Endothelial cell of hepatic sinusoid (primary cell): ENCODE measurements at regions not wholly inside any gene's neighbourhood (a gene's known extent, or its start where the extent isn't known, plus 50 kb on each side); places are given as distances from the start of the nearest gene placed in this dataset.

Source experiments
- in situ Hi-C: cut with HindIII; loops from 2 replicates; pipeline ENCODE4 v1.10.0; 2017; ENCODE audit warnings: low sequenced_read_pairs

DNA sequence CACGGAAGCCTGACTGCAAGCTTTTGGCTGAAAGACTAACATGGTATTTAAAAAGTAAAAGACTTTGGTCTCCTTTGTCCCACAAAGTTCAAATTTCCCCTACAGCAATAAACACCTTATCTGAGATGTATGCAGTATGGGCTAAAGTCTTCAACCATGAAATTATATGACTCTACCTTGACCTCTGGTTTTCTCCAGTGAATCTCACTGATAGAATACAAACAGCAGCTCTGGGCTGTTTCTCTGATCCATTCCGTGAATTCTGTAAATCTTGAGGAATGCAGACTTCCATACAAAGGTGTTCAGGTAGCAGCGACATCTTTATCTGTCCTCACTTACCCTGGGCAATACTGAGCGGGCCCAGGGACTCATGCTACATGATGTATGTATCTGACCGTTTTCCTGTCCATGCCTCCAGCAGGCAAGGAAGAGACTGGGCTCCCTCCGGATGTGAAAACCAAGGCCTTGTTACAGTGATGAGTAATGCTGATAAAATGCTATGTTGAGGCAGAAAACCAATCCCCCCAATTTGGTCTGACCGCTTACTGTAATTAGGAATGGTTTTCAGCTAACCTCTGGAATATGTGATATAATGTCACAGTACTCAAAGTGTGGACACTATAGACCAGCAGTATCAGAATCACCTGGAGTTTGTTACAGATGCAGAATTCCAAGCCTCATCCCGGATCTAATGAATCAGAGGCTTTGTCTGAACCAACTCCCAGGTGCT lies 589.8 kb downstream of the HS3ST4 start:
- in situ Hi-C loops, result no loop called here

DNA sequence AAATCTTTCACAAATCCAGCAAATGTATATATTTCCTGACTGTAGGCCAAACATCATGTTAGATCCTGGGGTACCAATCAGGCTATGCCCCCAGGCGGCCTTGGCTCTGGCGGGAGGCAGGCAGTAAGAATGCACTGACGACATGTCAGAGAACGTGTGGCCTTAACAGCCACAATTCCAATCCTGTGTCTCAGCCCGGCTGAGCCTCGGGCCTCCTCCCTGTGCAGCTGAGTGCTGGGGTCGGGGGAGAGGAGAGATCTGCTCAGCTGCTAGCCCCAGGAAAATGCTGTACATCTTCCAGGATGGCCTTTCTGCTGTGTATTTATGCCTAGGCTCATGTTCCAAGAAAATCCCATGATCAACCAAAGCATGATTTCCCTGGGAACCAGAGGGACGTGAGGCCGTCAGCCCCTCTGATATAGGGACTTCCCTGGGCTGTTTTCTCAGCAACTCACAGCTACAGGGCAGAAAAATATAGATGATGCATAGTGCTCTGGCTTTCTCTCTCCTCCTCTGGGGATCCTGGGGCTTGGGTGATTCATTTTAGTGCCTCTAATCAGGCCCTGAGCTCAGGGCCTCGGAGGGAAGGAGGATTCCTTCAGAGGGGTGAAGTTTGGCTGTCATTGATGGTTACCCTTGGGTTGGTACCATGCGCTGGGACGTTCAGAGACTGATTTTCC lies 604.0 kb downstream of the HS3ST4 start:
- in situ Hi-C loops, result no loop called here

DNA sequence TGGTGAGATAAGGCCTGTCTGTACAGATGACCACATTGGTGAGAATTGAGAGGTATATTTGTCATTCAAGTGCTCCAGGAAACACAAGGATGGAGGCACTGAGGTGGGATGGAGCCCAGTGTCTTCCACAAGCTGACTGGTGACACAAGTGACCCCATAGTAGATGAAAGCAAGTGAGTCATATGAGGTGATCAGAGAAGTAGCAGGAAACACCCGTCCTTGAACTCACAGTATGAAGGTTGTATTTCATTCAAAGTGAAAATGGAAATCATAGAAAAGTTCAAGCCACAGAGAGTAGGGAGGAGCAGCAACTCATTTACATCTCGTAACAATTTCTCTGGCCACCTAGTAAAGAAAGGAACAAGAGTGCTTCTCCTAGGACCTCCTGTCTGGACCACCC lies 609.8 kb downstream of the HS3ST4 start:
- in situ Hi-C loops, result no loop called here

GRCh38 chr16:26316683-26317464 lies 625.1 kb downstream of the HS3ST4 start:
- in situ Hi-C loops, result no loop called here

DNA sequence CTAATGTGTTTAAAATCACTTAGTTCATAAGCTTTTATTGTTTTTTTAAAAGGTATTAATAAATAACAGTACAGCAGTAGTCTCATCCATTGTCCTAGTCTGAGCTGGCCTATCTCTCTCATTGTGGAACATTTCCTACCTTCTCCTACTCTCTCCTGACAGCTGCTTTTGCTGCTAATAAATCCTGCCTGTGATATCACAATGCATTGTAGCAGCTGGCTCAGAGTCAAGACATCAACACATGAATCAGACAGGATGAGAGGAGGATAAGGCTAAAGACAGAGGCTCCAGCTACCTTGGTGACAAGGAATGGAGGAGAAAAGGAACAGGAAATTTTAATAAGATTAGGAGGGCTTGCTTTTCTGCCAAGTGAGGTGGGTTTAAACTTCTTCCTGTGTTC lies 626.1 kb downstream of the HS3ST4 start:
- in situ Hi-C loops, result no loop called here

DNA sequence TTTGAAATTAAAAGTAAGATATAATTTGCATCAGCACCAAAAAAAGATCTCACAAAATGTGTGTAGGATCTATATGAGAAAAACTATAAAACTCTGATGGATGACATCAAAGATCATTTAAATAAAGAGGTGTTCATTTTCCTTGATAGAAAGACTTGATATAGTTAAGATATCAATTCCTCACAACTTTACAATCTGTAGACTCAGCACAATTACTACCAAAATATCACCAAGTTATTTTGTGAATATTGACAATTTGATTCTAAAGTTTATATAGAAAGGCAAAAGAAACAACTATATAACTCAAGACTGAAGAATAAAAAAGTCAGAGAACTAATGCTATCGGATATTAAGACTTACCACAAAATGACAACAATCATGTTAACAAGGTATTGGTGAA lies 638.9 kb downstream of the HS3ST4 start:
- in situ Hi-C loops, result no loop called here

DNA sequence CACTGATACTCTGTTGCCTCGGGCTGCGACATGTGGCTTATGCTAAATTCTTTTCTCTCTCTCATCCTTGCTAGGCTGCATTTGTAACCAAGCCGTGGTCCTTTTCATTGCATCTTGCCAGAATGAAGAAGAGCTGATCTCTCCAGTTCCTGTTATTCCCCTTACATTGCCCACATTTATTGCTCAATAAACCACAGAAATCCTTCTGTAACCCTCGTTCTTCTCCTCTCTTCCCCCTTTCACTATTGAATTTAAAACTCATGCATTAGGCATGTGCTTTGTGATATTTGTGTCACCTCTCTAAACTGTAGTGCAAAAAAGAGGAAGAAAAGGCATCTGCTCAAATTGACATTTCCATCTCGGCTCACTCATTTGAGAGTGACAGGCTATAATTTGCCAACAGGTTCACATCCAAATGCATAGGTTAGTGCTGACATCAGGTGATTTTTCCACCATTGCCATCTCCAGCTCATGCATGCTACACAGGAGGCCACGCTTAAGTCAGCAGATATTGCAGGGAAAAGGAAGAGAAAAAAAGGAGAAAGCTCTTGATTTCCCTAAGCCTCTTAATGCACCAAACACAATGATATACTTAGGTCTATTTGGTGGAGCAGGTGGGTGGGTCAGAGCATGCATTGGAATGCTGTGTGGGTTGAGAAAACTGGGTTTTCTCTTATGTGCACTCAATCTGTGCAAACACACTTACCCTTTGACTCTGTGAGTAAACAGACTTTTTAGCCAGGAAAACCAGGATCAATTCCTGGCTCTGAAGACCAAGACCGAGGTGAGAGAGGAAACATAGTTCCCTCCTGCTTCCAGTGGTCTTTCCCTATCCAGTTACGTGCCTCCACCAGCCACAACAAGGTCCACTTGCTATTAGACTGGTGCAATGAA lies 642.7 kb downstream of the HS3ST4 start:
- in situ Hi-C loops, result no loop called here

DNA sequence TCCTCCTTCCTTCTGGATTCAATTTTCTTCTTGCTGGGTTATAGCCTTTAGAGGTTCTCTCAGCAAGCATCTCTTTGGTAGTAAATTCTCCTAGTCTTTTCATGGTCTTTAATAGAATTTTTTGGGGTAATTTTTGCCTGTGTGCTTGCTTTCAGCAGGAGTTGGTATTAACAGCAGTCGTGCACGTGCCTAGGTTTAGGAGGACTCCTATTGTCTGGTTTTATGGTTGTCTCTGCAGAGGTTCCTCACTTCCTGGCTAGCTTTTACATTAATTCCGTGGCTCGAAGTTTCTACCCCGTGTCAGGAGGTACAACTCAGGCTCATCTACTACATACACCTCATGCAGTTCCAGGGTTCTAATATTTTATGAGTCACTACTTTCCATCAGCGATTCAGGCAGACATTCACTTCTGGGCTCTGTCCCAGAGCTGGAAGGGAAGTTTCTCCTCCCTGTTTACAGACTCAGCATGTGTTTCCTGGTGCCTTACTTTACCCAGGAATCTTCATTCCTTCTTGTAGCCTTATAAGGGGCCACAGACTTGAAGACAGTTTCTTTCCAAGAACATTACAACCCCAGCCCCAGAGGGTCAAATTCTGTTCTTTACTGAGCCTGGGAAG lies 643.6 kb downstream of the HS3ST4 start:
- in situ Hi-C loops, result no loop called here

DNA sequence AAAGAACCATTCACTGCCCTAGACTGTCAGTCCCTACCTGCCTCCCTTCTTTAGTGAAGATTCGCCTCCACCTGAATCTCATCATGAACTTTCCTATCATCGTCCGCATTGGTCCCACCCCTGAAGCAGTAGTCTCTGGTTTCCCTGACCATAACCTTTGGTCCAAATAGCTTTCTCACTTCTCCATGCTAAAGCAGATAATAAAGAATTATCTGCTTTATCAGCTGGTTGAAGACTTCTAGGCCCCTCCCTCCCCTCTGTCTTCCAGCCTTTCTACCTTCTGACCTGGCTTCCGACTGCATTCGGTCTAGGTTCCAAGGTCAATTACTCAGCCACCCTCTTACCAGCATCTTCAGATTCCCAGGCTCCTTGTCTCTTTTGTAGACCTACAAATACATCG lies 650.9 kb downstream of the HS3ST4 start:
- in situ Hi-C loops, result no loop called here

- in situ Hi-C loops, result no loop called here
Observed at GRCh38 chr16:26344240-26344776, 652.5 kb downstream of the HS3ST4 start.

DNA sequence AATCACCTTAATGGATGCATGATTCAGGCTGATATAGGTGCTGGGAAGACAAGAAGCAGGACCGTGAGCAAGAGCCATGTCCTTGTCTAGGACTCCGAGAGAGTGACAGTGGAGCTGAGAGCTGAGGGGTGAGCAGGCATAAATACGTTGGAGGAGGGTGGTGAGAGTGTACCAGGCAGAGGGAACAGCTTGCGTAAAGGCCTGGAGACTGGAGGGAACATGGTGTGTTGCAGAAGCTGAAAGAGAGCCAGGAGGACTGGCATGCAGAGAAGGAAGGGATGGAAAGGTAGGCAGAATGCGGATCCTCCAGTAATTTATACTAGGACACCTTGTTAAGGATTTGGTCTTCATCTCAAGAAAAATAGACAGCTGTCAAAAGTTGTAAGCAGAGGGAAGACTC lies 653.2 kb downstream of the HS3ST4 start:
- in situ Hi-C loops, result no loop called here

- in situ Hi-C loops, result no loop called here
Observed at GRCh38 chr16:26345966-26346365, 654.2 kb downstream of the HS3ST4 start.

- in situ Hi-C loops, result no loop called here
Observed at GRCh38 chr16:26348095-26348494, 656.3 kb downstream of the HS3ST4 start.

GRCh38 chr16:26360867-26361266 lies 669.1 kb downstream of the HS3ST4 start:
- in situ Hi-C loops, result no loop called here

DNA sequence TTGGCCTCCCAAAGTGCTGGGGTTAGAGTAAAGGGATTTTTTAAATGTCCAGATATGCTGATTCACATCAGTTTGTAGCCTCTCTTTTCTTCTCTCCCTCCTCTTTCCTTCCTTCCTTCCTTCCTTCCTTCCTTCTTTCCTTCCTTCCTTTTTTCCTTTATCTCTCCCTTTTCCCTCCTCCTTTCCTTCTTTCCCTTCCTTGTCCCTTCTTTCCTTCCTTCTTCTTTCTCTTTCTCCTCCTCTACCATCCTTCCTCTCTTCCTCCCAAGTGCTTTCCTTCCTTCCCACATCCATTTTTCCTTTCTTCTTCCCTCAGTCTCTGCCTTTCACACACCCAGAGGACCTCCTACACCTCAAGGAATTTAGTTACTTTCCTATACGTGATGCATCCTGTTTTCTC lies 671.8 kb downstream of the HS3ST4 start:
- in situ Hi-C loops, result no loop called here

DNA sequence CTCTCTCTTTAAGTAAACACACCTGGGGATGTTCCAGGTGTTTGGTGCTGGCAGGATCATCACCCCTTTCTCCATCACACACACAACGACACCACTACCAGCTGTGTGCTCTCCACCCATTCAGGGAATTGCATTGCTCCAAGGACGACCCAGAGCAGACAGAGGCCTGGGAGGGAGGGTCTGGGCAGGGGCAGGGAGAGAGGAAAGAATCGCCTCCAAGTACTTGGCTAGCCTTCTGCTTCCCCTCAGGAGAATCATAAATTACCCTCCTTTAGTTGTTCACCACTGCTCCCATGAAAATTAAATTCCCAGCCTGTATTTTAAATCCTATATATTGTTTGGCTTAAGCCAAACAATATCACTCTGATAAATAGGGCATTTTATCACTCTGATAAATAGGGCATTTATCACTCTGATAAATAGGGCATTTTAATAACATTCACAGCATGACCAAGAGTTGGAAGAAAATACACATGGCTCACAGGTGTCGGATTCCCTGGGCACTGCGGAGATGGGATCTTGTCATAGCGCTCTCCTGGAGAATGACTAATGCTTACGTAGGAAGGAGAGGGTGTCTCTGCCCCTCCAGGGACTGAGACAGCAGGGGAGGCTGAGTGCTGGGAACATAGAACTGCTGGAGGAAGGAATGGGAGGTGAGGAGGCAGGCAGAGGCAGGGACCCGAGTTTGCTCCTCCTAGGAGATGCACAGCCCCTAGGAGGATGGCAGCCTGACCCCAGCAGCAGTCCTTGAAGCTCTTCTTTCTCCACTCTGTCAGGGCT lies 673.6 kb downstream of the HS3ST4 start:
- in situ Hi-C loops, result no loop called here

GRCh38 chr16:26371349-26371869 lies 679.6 kb downstream of the HS3ST4 start:
- in situ Hi-C loops, result no loop called here

DNA sequence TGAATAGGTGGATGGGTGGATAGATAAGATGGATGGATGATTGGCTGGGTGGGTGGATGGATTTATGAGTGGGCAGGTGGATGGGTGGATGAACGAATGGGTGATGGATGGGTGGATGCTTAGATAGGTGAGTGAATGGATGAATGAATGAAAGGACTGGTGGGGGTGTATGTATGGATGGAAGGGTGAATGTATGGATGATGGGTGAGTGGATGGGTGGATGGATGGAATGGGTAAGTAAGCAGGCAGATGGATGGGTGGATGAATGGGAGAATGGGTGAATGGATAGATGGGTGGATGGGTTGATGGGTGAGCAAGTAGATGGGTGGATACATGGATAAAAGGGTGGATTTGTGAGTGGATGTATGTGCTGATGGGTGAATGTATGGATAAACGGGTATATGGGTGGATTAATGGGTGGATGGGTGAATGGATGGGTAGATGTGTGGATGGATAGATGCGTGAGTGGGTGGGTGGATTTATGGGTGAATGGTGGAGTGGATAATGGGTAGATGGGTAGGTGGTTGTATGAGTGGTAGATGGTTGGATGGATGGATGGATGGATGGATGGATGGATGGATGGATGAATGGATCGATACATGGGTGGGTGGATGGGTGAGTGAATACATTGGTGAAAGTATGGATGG lies 682.6 kb downstream of the HS3ST4 start:
- in situ Hi-C loops, result no loop called here

DNA sequence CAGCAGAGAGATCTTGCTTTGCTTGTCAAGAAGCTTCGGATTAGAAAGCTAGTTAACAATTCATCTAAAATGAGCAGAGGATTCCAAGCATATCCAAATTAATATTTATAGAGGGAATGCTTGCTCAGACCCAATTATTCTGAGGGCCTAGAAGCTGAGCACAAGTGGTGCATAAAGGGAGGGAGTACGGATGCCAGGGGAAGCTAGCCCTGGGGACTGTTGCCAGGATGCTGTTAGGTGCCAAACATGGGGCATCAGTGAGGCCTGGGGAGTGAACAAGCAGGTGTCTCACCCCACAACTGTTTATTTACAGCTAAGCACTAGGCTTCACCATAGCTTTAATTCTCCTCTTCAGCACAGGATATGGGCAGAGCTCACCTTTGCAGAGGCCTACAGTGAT lies 684.1 kb upstream of the C16orf82 start:
- in situ Hi-C loops, result loop anchor here (10.0 kb wide), 1 partner anchor 672 kb away; no protein-coding TSS in a partner anchor
